Esophagus (tissue), 2 donors: ENCODE measurements at regions not wholly inside any gene's neighbourhood (a gene's known extent, or its start where the extent isn't known, plus 50 kb on each side); places are given as distances from the start of the nearest gene placed in this dataset.

Experiments used
- H3K27ac ChIP-seq, 2 donors: one replicate each; pipeline ENCODE4 v1.5.1; 2013; ENCODE audit warnings: low read depth in 2 of 2, mild to moderate bottlenecking in 2 of 2, inconsistent platforms in 1 of 2, low read length in 1 of 2, moderate library complexity in 1 of 2
- H3K27me3 ChIP-seq, 2 donors: one replicate each; pipeline ENCODE4 v1.6.1; 2013; ENCODE audit warnings: low read length in 2 of 2, control low read depth in 1 of 2, mild to moderate bottlenecking in 1 of 2; ENCODE audit not compliant: insufficient read depth in 2 of 2, control insufficient read depth in 1 of 2
- H3K36me3 ChIP-seq, 2 donors: one replicate each; pipeline ENCODE4 v1.6.1; 2013; ENCODE audit warnings: low read length in 1 of 2; ENCODE audit not compliant: control insufficient read depth in 2 of 2, insufficient read depth in 2 of 2
- H3K4me1 ChIP-seq, 2 donors: one replicate each; pipeline ENCODE4 v1.6.1; 2013; ENCODE audit warnings: low read length in 1 of 2; ENCODE audit not compliant: control insufficient read depth in 2 of 2, insufficient read depth in 2 of 2
- H3K4me3 ChIP-seq, 2 donors: one replicate each; pipeline ENCODE4 v1.5.1; 2013; ENCODE audit warnings: low read length in 2 of 2, mild to moderate bottlenecking in 2 of 2, low read depth in 1 of 2, moderate library complexity in 1 of 2
- H3K9me3 ChIP-seq, 2 donors: one replicate each; pipeline ENCODE4 v1.6.1; 2013; ENCODE audit warnings: mild to moderate bottlenecking in 2 of 2, low read depth in 1 of 2, low read length in 1 of 2, moderate library complexity in 1 of 2; ENCODE audit not compliant: control insufficient read depth in 2 of 2, insufficient read depth in 1 of 2
- WGBS, 2 donors: extraction: QIAGEN DNeasy Blood & Tissue Kit; methylation state at CpG; one replicate each; pipeline ENCODE4 v1.1.7; 2013; 5-methylcytosine and 5-hydroxymethylcytosine counted together
- donor health status: healthy with polysubstance abuse.
- donor health status: Bipolar disorder and iron deficiency.

DNA sequence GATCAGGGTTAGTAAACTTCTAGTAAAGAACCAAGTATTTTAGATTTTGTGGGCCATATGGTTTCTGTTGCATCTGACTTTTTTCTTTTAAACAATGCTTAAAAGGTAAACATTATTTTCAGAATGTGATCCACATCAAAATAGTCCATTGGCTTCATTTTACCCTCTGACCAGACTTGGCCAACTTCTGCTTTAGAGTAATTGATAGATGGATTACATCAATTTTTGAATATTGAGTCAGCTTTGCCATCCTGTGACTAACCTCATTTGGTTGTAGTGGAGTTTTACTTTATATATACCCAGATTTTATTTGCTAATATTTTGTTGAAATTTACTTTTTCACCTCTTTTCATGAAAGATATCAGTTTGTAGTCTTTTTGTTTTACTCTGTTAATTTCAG, 559.8 kb downstream of the TLL1 start:
- Histone ChIP-seq H3K4me1 (no peaks in the 10 kb centered on the region), H3K27me3 (no peaks in the 10 kb centered on the region), H3K4me3 (no peak overlapping the region), H3K27ac (no peak overlapping the region), H3K9me3 (no peaks in the 10 kb centered on the region), H3K36me3 (no peaks in the 10 kb centered on the region)

GRCh38 chr4:166435449-166435848, 562.4 kb downstream of the TLL1 start:
- WGBS, 2 donors, result 0% methylated on average over 1 of the region's 1 CpG
- no peak overlapping the region for H3K27ac ChIP-seq
- no peaks in the 10 kb centered on the region for H3K27me3 ChIP-seq
- no peak overlapping the region for H3K4me3 ChIP-seq
- H3K4me1 ChIP-seq, result no peaks in the 10 kb centered on the region
- no peaks in the 10 kb centered on the region for H3K9me3 ChIP-seq
- H3K36me3 ChIP-seq, result no peaks in the 10 kb centered on the region

- no peaks in the 10 kb centered on the region for H3K4me1 ChIP-seq
- H3K9me3 ChIP-seq, result no peaks in the 10 kb centered on the region
- no peaks in the 10 kb centered on the region for H3K36me3 ChIP-seq
- no peaks in the 10 kb centered on the region for H3K27me3 ChIP-seq
- no peak overlapping the region for H3K27ac ChIP-seq
- 96 to 100% methylated on average over 1 of the region's 1 CpG for WGBS, 2 donors
- H3K4me3 ChIP-seq, result no peak overlapping the region
Measured at GRCh38 chr4:166458756-166459155, 585.7 kb downstream of the TLL1 start.

DNA sequence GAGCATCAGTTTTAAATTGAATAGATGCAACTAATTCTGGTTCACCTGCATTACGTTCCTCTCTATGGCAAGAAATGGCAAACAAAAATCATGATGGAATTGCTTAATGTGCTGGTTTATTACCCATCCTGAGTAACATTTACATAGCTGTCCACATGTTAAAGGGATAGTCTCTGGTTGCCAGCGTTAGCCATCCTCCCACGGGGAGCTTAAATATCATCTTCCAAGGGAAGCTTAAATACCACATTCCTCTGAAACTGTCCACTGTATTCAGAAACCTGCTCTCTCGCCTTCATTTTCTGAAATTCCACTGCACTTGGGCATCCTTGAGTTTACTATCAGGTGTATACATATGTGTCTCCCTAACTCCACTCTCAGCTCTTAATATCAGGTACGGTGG, 586.6 kb downstream of the TLL1 start:
- 65 to 69% methylated on average over 5 of the region's 5 CpGs for WGBS, 2 donors
- Histone ChIP-seq H3K36me3 (no peaks in the 10 kb centered on the region), H3K27ac (no peak overlapping the region), H3K4me3 (no peak overlapping the region), H3K4me1 (no peaks in the 10 kb centered on the region), H3K9me3 (no peaks in the 10 kb centered on the region), H3K27me3 (no peaks in the 10 kb centered on the region)

- no peak overlapping the region for H3K27ac ChIP-seq
- no peaks in the 10 kb centered on the region for H3K36me3 ChIP-seq
- no peak overlapping the region for H3K4me3 ChIP-seq
- H3K9me3 ChIP-seq, result no peaks in the 10 kb centered on the region
- H3K4me1 ChIP-seq, result no peaks in the 10 kb centered on the region
- H3K27me3 ChIP-seq, result no peaks in the 10 kb centered on the region
- 52 to 56% methylated on average over 3 of the region's 3 CpGs for WGBS, 2 donors
Measured at GRCh38 chr4:166460769-166461550, 587.9 kb downstream of the TLL1 start.

DNA sequence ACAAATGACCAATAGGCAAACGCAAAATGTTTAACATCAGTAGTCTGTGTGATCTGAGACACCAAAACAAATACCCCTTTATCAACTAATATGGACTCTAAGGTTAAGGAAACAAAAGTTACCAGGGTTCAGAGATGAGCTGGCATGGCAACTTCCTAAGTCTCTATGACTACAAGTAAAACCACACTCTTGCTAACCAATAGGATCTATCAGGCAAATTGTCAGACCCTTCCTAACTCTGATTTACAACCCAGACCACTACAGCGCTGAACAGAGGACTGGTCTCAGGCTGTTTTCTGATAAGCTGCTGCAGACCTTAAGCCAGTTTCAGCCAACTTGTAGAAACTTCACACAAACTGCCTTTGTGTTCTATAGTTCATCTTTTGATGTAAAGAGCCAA, 608.0 kb downstream of the TLL1 start:
- H3K27ac ChIP-seq, result no peak overlapping the region
- H3K27me3 ChIP-seq, result no peaks in the 10 kb centered on the region
- H3K4me1 ChIP-seq, result no peaks in the 10 kb centered on the region
- H3K9me3 ChIP-seq, result no peaks in the 10 kb centered on the region
- H3K36me3 ChIP-seq, result no peaks in the 10 kb centered on the region
- no peak overlapping the region for H3K4me3 ChIP-seq
- 38 to 41% methylated on average over 2 of the region's 2 CpGs for WGBS, 2 donors

DNA sequence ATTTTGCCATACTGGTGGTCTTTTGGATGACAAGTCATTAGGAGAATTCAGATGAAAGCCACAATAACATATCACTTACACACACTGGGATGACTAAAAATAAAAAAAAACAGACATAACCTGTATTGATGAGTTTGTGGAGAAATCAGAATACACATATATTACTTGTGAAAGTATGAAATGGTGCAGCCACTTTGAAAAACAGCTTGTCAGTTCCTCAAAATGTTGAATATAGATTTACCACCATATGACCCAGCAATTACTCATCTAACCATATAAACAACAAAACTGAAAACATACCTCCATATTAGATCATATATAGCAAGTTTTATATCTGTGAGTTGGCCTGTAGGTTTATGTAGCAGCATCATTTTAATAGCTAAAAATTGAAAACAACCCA, 608.7 kb downstream of the TLL1 start:
- no peaks in the 10 kb centered on the region for H3K4me1 ChIP-seq
- H3K9me3 ChIP-seq, result no peaks in the 10 kb centered on the region
- no peak overlapping the region for H3K27ac ChIP-seq
- no peaks in the 10 kb centered on the region for H3K27me3 ChIP-seq
- H3K36me3 ChIP-seq, result no peaks in the 10 kb centered on the region
- H3K4me3 ChIP-seq, result no peak overlapping the region

DNA sequence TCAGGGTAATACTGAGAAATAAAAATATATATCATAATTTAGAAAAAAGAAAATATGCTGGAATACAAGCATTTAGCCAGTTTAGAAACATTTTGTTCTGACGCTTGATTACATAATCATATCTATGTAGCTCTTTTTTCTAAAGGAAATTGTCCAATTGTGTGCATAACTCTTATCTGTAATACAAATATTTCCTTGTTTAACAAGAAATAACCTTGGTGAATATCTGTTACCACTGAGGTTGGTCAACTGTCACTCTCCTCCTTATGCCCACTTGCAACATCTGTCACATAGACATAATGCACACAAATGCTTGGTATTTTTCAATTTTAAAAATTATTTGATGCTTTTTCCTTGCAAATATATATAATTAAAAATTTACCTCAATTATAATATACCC, 609.7 kb downstream of the TLL1 start:
- Histone ChIP-seq H3K9me3 (no peaks in the 10 kb centered on the region), H3K36me3 (no peaks in the 10 kb centered on the region), H3K27ac (no peak overlapping the region), H3K4me3 (no peak overlapping the region), H3K4me1 (no peaks in the 10 kb centered on the region), H3K27me3 (no peaks in the 10 kb centered on the region)
- 50% methylated on average over 1 of the region's 1 CpG for whole genome bisulfite sequencing, 2 donors

DNA sequence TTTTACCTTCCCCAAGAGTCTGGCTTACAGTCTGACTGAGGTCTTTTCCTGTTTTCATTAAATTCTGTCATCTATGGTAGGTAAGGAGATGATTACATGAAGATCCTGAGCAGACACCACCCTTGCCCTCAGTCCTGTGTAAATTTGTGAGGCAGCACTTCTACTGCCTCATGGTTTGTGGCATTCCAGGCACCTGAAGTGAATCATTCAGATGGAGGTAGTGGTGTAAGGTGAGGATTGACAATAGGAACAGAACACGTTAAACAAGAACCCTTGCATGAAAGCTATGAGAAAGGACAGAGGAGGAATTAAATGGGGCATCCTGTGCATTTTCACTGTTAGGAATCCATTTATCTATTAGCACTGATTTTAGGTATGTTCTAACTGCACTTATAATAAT, 618.6 kb downstream of the TLL1 start:
- 72 to 80% methylated on average over 1 of the region's 1 CpG for WGBS, 2 donors
- Histone ChIP-seq H3K36me3 (no peaks in the 10 kb centered on the region), H3K27ac (no peak overlapping the region), H3K9me3 (no peaks in the 10 kb centered on the region), H3K27me3 (no peaks in the 10 kb centered on the region), H3K4me3 (no peak overlapping the region), H3K4me1 (no peaks in the 10 kb centered on the region)

DNA sequence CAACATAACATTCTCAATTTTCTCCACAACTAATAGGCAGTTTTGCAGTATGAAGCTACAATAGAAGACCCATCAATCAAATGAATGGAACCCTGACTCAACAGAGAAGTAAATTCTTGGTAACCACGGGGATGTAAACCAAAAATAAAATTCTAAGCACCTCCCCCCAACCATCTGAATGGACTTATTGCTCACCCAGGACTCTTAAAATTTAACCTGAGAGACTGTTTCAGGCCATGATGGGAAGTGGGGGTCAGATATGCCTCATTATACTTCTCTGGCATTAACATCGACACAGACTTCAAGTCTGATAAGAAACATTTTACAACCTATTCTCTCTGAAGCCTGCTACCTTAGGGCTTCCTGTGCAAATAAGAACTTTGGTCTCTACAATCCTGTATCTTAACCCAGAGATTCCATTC, 620.9 kb downstream of the TLL1 start:
- no peaks in the 10 kb centered on the region for H3K27me3 ChIP-seq
- H3K4me1 ChIP-seq, result no peaks in the 10 kb centered on the region
- no peaks in the 10 kb centered on the region for H3K9me3 ChIP-seq
- no peak overlapping the region for H3K4me3 ChIP-seq
- no peaks in the 10 kb centered on the region for H3K36me3 ChIP-seq
- 15 to 24% methylated on average over 2 of the region's 2 CpGs for WGBS, 2 donors
- no peak overlapping the region for H3K27ac ChIP-seq
